Body of pancreas (tissue), 4 donors: ENCODE measurements at regions not wholly inside any gene's neighbourhood (a gene's known extent, or its start where the extent isn't known, plus 50 kb on each side); places are given as distances from the start of the nearest gene placed in this dataset.

Experiments
- ATAC-seq: fragments of 150-250 bp; one replicate; pipeline ENCODE4 v1.9.1; 2016
- DNase-seq, 4 donors: peaks; one replicate each; pipeline ENCODE4 v3.0.0-alpha.2; 2019
- H3K27ac ChIP-seq, 4 donors: fragments of 200-600 bp; sonication (generic); 1 replicate in 3 of 4; 2 replicates in 1 of 4; pipeline versions ENCODE4 v1.5.1 to v1.6.1; 2016 to 2019; ENCODE audit warnings: mild to moderate bottlenecking in 1 of 4, mixed read lengths in 1 of 4, moderate library complexity in 1 of 4
- H3K27me3 ChIP-seq, 2 donors: fragments of 200-600 bp; sonication (generic); one replicate each; pipeline ENCODE4 v1.6.0; 2016; ENCODE audit warnings: mild to moderate bottlenecking in 1 of 2
- H3K36me3 ChIP-seq, 2 donors: fragments of 200-600 bp; sonication (generic); replicated peaks in 1 of 2; 2 replicates each; pipeline ENCODE4 v1.5.1; 2016; ENCODE audit warnings: low read depth in 2 of 2; ENCODE audit not compliant: insufficient read depth in 1 of 2
- H3K4me1 ChIP-seq: fragments of 200-600 bp; sonication (generic); one replicate; pipeline ENCODE4 v1.6.0; 2016
- H3K4me3 ChIP-seq, 2 donors: fragments of 200-600 bp; sonication (generic); 1 replicate in 1 of 2; 2 replicates in 1 of 2; pipeline ENCODE4 v1.5.1; 2016 to 2019
- H3K9me3 ChIP-seq, 3 donors: fragments of 200-600 bp; sonication (generic); 1 replicate in 2 of 3; 2 replicates in 1 of 3; pipeline ENCODE4 v1.5.1; 2016
- CTCF ChIP-seq, 7 experiments: fragments of 450-650 bp in 4 of 7; fragments of 200-600 bp in 3 of 7; sonication (generic) in 3 of 7; IDR thresholded peaks; one replicate each; pipeline ENCODE4 v1.5.1; 2016 to 2019; ENCODE audit warnings: antibody characterized with exemption in 7 of 7
- POLR2A ChIP-seq, 3 donors: fragments of 450-650 bp; IDR thresholded peaks; one replicate each; pipeline ENCODE4 v1.6.1; 2016; ENCODE audit warnings: antibody characterized with exemption in 3 of 3, mild to moderate bottlenecking in 2 of 3
- WGBS, 2 donors: methylation state at CpG; one replicate each; pipeline ENCODE4 v1.1.5; 2017; 5-methylcytosine and 5-hydroxymethylcytosine counted together
- intact Hi-C: fragments of 100-400 bp; cut with DNase I; formaldehyde crosslinking; loops from one replicate; pipeline ENCODE4 v1.15.1; 2023

DNA sequence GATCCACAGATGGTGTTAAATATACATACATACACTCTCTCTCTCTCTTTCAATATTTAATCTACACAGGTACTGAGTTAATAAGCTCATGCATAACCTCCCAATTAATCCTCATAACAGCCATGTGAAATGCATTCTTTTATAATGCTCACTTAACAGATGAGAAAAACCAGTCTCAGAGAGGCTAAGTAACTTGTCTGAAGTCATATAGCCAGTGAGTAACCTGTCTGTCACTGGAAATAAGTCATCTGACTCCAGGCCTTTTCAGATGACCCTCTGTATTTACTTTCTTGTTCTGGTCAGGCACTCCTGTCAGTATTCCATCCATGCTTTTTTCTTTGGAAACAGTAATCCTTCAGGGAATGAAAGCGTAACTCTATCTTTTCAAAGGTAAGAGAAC lies 594.0 kb upstream of the TENM4 start:
- no peak for DNase-seq
- ATAC-seq = no peak
- Histone ChIP-seq H3K4me1 (no peaks in the 10 kb centered on the region), H3K36me3 (no peaks in the 10 kb centered on the region), H3K27ac (no peak overlapping the region), H3K4me3 (no peak overlapping the region), H3K27me3 (no peaks in the 10 kb centered on the region), H3K9me3 (no peaks in the 10 kb centered on the region)
- TF ChIP-seq POLR2A (IDR thresholded peaks at IDR 0.05) = no peak
- TF ChIP-seq CTCF (IDR thresholded peaks at IDR 0.05) = no peak
- WGBS, 2 donors = 92 to 94% methylated on average over 1 of the region's 1 CpG
- intact Hi-C loops = no loop called here

- WGBS, 2 donors = 35 to 46% methylated on average over 3 of the region's 3 CpGs
- Histone ChIP-seq H3K4me1 (no peaks in the 10 kb centered on the region), H3K27me3 (no peaks in the 10 kb centered on the region), H3K9me3 (no peaks in the 10 kb centered on the region), H3K36me3 (no peaks in the 10 kb centered on the region), H3K4me3 (no peak overlapping the region), H3K27ac (no peak overlapping the region)
- ATAC-seq (no peak), DNase-seq (no peak)
- intact Hi-C loops = no loop called here
- TF ChIP-seq POLR2A (IDR thresholded peaks at IDR 0.05) (no peak), CTCF (IDR thresholded peaks at IDR 0.05) (no peak)
These were observed 590.3 kb upstream of the TENM4 start for GRCh38 chr11:80031014-80031600.

DNA sequence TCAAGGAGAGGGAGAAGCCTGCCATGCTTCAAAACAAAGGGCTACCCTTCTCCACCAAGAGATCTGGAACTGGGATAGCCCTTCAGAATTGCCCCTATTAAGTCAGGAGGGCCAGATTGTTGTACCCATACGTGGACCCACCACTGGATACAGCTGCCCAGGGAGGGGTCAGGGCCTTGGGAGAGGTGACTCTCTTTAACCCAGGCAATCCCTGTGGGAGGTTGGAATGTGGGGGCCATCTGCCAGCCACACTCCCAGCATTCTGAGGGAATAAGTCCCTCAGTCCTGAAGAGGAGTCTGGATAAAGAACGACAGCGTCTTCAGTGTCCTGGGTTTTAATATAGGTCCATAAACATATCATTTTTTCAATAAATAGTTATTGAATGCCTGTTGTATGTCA lies 588.2 kb upstream of the TENM4 start:
- Histone ChIP-seq H3K27ac (no peak overlapping the region), H3K4me1 (no peaks in the 10 kb centered on the region), H3K9me3 (peaks cover 0 to 3% (median 0%) of the 10 kb centered on the region in 3 donors), H3K4me3 (no peak overlapping the region), H3K27me3 (no peaks in the 10 kb centered on the region), H3K36me3 (no peaks in the 10 kb centered on the region)
- intact Hi-C loops = no loop called here
- ATAC-seq (no peak), DNase-seq (no peak)
- TF ChIP-seq CTCF (IDR thresholded peaks at IDR 0.05) (no peak), POLR2A (IDR thresholded peaks at IDR 0.05) (no peak)
- WGBS, 2 donors = 62 to 65% methylated on average over 3 of the region's 3 CpGs

GRCh38 chr11:80024119-80024518 lies 583.3 kb upstream of the TENM4 start:
- no peak for DNase-seq
- TF ChIP-seq POLR2A (IDR thresholded peaks at IDR 0.05) = no peak
- TF ChIP-seq CTCF (IDR thresholded peaks at IDR 0.05) = no peak
- no peaks in the 10 kb centered on the region for H3K36me3 ChIP-seq
- no peak for ATAC-seq
- no peaks in the 10 kb centered on the region for H3K4me1 ChIP-seq
- H3K27ac ChIP-seq = no peak overlapping the region
- no peak overlapping the region for H3K4me3 ChIP-seq
- intact Hi-C loops = no loop called here
- WGBS, 2 donors = 45 to 54% methylated on average over 4 of the region's 4 CpGs
- H3K27me3 ChIP-seq = no peaks in the 10 kb centered on the region
- H3K9me3 ChIP-seq = peaks cover 0 to 3% (median 0%) of the 10 kb centered on the region in 3 donors

- no peaks in the 10 kb centered on the region for H3K4me1 ChIP-seq
- TF ChIP-seq CTCF (IDR thresholded peaks at IDR 0.05) (no peak), POLR2A (IDR thresholded peaks at IDR 0.05) (no peak)
- intact Hi-C loops = no loop called here
- no peak for ATAC-seq
- peaks cover 0 to 3% (median 0%) of the 10 kb centered on the region in 3 donors for H3K9me3 ChIP-seq
- no peaks in the 10 kb centered on the region for H3K27me3 ChIP-seq
- DNase-seq = no peak
- no peak overlapping the region for H3K4me3 ChIP-seq
- H3K36me3 ChIP-seq = no peaks in the 10 kb centered on the region
- H3K27ac ChIP-seq = no peak overlapping the region
These were observed 582.6 kb upstream of the TENM4 start for GRCh38 chr11:80023386-80023785.
